VCaP (cell line): ENCODE measurements at regions not wholly inside any gene's neighbourhood (a gene's known extent, or its start where the extent isn't known, plus 50 kb on each side); places are given as distances from the start of the nearest gene placed in this dataset.

Source experiments
- H3K27ac ChIP-seq: fragments of 450-650 bp; 2 replicates; pipeline ENCODE4 v1.5.1; 2017
- CTCF ChIP-seq: fragments of 450-650 bp; conservative IDR thresholded peaks from 2 replicates; pipeline ENCODE4 v1.5.1; 2017; ENCODE audit warnings: mild to moderate bottlenecking, moderate library complexity

GRCh38 chr20:50272030-50272723 lies 81.5 kb downstream of the CEBPB start:
- no peak overlapping the region for H3K27ac ChIP-seq
- no peak for TF ChIP-seq CTCF

DNA sequence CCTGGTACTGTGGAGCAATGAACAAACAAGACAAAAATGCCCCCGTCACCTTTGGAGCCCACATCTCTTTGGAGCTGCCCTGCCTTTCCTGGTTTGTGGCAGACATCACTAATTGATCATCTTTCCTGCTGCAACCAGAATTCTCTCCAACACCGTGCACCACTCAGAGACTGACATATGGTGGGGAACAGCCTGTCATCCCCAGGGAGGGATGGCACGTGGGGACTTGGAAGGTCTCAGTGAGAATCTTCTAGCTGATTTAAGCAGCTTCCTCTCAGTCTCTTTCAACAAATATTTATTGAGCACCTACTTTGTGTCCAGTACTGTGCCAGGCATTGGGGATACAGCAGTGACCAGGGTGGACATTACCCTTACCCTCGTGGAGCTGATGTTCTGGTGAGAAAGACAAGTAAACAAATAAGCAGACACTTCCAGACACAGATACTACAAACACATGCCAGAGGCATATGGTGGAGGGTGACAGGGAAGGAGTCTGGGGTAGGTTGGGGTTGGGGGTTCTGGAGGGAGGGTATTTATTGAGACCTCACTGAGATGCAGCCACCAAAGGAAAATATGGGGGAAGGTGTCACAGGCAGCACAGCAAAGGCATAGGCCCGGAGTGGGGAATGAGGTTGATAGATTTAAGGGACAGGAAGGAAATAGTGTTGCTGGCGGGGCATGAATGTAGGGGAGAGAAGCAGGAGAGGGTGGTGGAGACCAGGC lies 82.3 kb downstream of the CEBPB start:
- TF ChIP-seq CTCF, result no peak
- H3K27ac ChIP-seq, result no peak overlapping the region

GRCh38 chr20:50273601-50274491 lies 83.2 kb downstream of the CEBPB start:
- no peak overlapping the region for H3K27ac ChIP-seq
- no peak for TF ChIP-seq CTCF

- no peak overlapping the region for H3K27ac ChIP-seq
- no peak for TF ChIP-seq CTCF
These were observed 84.2 kb downstream of the CEBPB start for GRCh38 chr20:50274570-50275430.

DNA sequence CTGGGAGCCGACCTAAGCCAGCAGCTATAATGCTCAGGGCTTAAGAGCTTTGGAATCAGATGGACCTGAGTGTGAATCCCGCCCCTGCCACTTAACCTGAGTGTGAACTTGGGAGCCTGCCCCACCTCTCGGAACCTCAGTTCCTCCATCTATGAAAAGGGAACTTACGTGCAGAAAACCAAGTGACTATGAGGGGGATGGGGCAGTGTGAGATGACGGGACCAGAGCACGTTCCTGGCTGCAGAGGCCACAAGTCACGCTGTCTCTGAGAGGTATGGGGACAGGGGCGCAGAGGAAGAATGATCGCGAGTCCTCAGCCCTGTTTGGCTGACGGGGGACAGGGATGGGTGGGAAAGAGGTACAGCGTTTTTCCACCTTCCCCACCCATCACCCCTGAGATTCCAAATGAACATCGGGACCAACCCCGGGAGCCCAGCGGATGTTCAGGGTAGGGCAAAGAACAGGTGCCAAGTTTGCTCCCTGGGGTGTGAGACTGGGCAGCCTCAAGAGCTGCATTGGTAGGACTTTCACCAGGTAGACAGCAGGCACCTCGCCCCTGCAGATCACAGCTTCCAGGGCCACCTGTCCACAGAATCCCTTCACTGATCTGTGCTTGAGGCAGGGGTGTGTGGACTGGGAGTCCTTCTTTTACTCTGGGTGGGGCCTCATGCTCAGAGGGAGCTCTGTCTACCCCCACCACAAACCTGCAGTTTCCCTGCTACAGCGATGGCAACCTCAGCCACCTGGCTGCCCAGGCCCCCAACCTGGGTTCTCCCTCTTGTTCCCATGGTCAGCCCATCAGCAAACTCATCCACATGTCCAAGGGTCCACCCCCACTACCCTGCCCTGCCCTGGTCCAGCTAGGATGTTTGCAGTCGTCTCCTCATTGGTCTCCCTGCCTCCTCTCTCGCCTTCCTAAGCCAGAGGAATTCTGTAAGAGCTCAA lies 85.8 kb downstream of the CEBPB start:
- no peak for TF ChIP-seq CTCF
- H3K27ac ChIP-seq, result no peak overlapping the region

DNA sequence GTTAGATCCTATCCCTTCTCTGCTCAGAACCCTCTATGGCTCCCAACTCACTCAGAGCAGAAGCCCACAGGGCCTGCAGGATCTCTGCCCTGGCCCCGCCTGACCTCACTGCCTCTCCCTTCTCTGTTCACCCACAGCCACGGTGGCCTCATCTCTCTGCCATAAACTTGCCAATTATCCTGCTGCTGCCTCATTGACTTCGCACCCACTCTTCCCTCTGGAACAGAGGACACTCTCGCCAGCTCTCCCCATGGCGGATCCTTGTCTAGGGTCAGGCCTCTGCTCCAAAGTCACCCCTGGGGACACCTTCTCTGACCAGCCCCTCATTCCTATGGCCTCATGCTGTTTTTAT lies 86.4 kb downstream of the CEBPB start:
- no peak for TF ChIP-seq CTCF
- no peak overlapping the region for H3K27ac ChIP-seq
